CD14-positive monocyte (primary cell): ENCODE measurements at regions not wholly inside any gene's neighbourhood (a gene's known extent, or its start where the extent isn't known, plus 50 kb on each side); places are given as distances from the start of the nearest gene placed in this dataset.

ENCODE experiments used
- DNase-seq, 3 donors: peaks; one replicate each; pipeline ENCODE4 v3.0.0-alpha.2; 2011 to 2022
- H2AFZ ChIP-seq: 2 replicates; pipeline ENCODE4 v1.6.0; 2012; ENCODE audit warnings: mild to moderate bottlenecking, low read depth, low read length, inconsistent platforms; ENCODE audit not compliant: insufficient read depth, poor library complexity, severe bottlenecking
- H3K27ac ChIP-seq, 2 donors: 1 replicate in 1 of 2; 2 replicates in 1 of 2; pipeline ENCODE4 v1.5.1; 2012 to 2013; ENCODE audit warnings: low read length in 2 of 2, control low read depth in 1 of 2, inconsistent platforms in 1 of 2, low read depth in 1 of 2, mild to moderate bottlenecking in 1 of 2
- H3K27me3 ChIP-seq, 2 donors: one replicate each; pipeline versions ENCODE4 v1.6.0 to v1.6.1; 2011 to 2013; ENCODE audit warnings: low read length in 2 of 2; ENCODE audit not compliant: control insufficient read depth in 2 of 2, insufficient read depth in 2 of 2
- H3K36me3 ChIP-seq, 2 donors: replicated peaks in 1 of 2; 1 replicate in 1 of 2; 2 replicates in 1 of 2; pipeline versions ENCODE4 v1.5.1 to v1.6.1; 2012 to 2013; ENCODE audit warnings: low read length in 2 of 2, control low read depth in 1 of 2, inconsistent platforms in 1 of 2, mild to moderate bottlenecking in 1 of 2; ENCODE audit not compliant: insufficient read depth in 2 of 2, control insufficient read depth in 1 of 2
- H3K4me1 ChIP-seq, 2 donors: 1 replicate in 1 of 2; 2 replicates in 1 of 2; pipeline versions ENCODE4 v1.5.1 to v1.6.1; 2012 to 2013; ENCODE audit warnings: low read length in 2 of 2, control low read depth in 1 of 2, inconsistent platforms in 1 of 2, mild to moderate bottlenecking in 1 of 2, moderate library complexity in 1 of 2; ENCODE audit not compliant: insufficient read depth in 2 of 2, control insufficient read depth in 1 of 2
- H3K4me2 ChIP-seq: replicated peaks from 2 replicates; pipeline ENCODE3; 2012; ENCODE audit warnings: low read length, moderate library complexity, mild to moderate bottlenecking; ENCODE audit not compliant: poor library complexity, severe bottlenecking; ENCODE audit errors: extremely low read depth
- H3K4me3 ChIP-seq, 3 experiments: fragments of 200-600 bp in 1 of 3; sonication (generic) in 1 of 3; replicated peaks in 1 of 3; 1 replicate in 2 of 3; 2 replicates in 1 of 3; pipeline ENCODE4 v1.5.1; 2011 to 2013; ENCODE audit warnings: low read length in 3 of 3, mild to moderate bottlenecking in 3 of 3, control low read depth in 2 of 3, low read depth in 2 of 3, inconsistent platforms in 1 of 3, moderate library complexity in 1 of 3
- H3K79me2 ChIP-seq: 2 replicates; pipeline ENCODE4 v1.6.0; 2012; ENCODE audit warnings: mild to moderate bottlenecking, control low read depth, inconsistent platforms, low read length, moderate library complexity; ENCODE audit not compliant: insufficient read depth
- H3K9ac ChIP-seq: 2 replicates; pipeline ENCODE4 v1.6.0; 2017; ENCODE audit warnings: low read length, mild to moderate bottlenecking; ENCODE audit not compliant: insufficient read depth, poor library complexity, severe bottlenecking
- H3K9me3 ChIP-seq, 2 donors: replicated peaks in 1 of 2; 1 replicate in 1 of 2; 2 replicates in 1 of 2; pipeline versions ENCODE4 v1.5.1 to v1.6.1; 2012 to 2013; ENCODE audit warnings: low read length in 2 of 2, control low read depth in 1 of 2; ENCODE audit not compliant: control insufficient read depth in 1 of 2, insufficient read depth in 1 of 2
- H4K20me1 ChIP-seq: 2 replicates; pipeline ENCODE4 v1.6.0; 2012; ENCODE audit warnings: mild to moderate bottlenecking, low read length, control low read depth, moderate library complexity; ENCODE audit not compliant: insufficient read depth
- H3K27ac Mint-ChIP-seq, 7 donors: one replicate each; pipeline ENCODE4 v1.8.0; 2020; ENCODE audit warnings: mild to moderate bottlenecking in 7 of 7, mixed read lengths in 7 of 7, moderate library complexity in 6 of 7, inconsistent platforms in 2 of 7
- H3K27me3 Mint-ChIP-seq, 3 donors: one replicate each; pipeline ENCODE4 v1.8.0; 2021 to 2022; ENCODE audit warnings: low read depth in 3 of 3, mild to moderate bottlenecking in 3 of 3, mixed read lengths in 3 of 3, moderate library complexity in 3 of 3, inconsistent platforms in 1 of 3
- H3K36me3 Mint-ChIP-seq, 2 donors: one replicate each; pipeline ENCODE4 v1.8.0; 2020; ENCODE audit warnings: mixed read lengths in 2 of 2, inconsistent platforms in 1 of 2, mild to moderate bottlenecking in 1 of 2
- H3K4me1 Mint-ChIP-seq: one replicate; pipeline ENCODE4 v1.8.0; 2020; ENCODE audit warnings: mild to moderate bottlenecking, mixed read lengths
- H3K4me3 Mint-ChIP-seq, 2 donors: one replicate each; pipeline ENCODE4 v1.8.0; 2020; ENCODE audit warnings: mild to moderate bottlenecking in 2 of 2, mixed read lengths in 2 of 2, moderate library complexity in 1 of 2
- H3K9me3 Mint-ChIP-seq, 7 donors: one replicate each; pipeline ENCODE4 v1.8.0; 2020 to 2022; ENCODE audit warnings: mixed read lengths in 7 of 7, mild to moderate bottlenecking in 6 of 7, moderate library complexity in 6 of 7, inconsistent platforms in 2 of 7
- CTCF ChIP-seq: fragments of 200-600 bp; IDR thresholded peaks from one replicate; pipeline ENCODE4 v1.8.0; 2022; ENCODE audit warnings: antibody characterized with exemption, mild to moderate bottlenecking
- WGBS: methylation state at CpG from one replicate; pipeline ENCODE4 v1.1.5; 2013; ENCODE audit warnings: missing lambda C conversion rate; ENCODE audit not compliant: insufficient coverage; 5-methylcytosine and 5-hydroxymethylcytosine counted together
- intact Hi-C, 2 donors: fragments of 100-400 bp; cut with micrococcal nuclease; formaldehyde crosslinking; loops; one replicate each; pipeline versions ENCODE4 v1.15.0 to v1.15.1; 2023

- peaks cover 0 to 3% (median 0%) of the 10 kb centered on the region in 3 donors for H3K27me3 Mint-ChIP-seq
- H3K9me3 Mint-ChIP-seq = peaks cover 0 to 28% (median 7%) of the 10 kb centered on the region in 7 donors
- H3K9me3 ChIP-seq = peaks cover 6 to 28% of the 10 kb centered on the region in 2 donors
- no peak overlapping the region for H3K4me3 Mint-ChIP-seq
- DNase-seq = no peak
- intact Hi-C loops = no loop called here
- H3K27ac Mint-ChIP-seq = no peak overlapping the region
- H3K27ac ChIP-seq = no peak overlapping the region
- WGBS = 95% methylated on average over 11 of the region's 11 CpGs
- no peaks in the 10 kb centered on the region for H4K20me1 ChIP-seq
- H3K27me3 ChIP-seq = no peaks in the 10 kb centered on the region
- H3K4me1 ChIP-seq = no peaks in the 10 kb centered on the region
- H3K4me3 ChIP-seq = no peak overlapping the region
- no peak overlapping the region for H2AFZ ChIP-seq
- H3K36me3 Mint-ChIP-seq = no peaks in the 10 kb centered on the region
- no peaks in the 10 kb centered on the region for H3K79me2 ChIP-seq
- no peak overlapping the region for H3K4me2 ChIP-seq
- H3K9ac ChIP-seq = no peak overlapping the region
- no peaks in the 10 kb centered on the region for H3K4me1 Mint-ChIP-seq
- TF ChIP-seq CTCF = no peak
- no peaks in the 10 kb centered on the region for H3K36me3 ChIP-seq
Measured at GRCh38 chr12:127482950-127483349, 784.0 kb upstream of the TMEM132C start.

GRCh38 chr12:127485528-127485927 lies 781.4 kb upstream of the TMEM132C start:
- TF ChIP-seq CTCF = no peak
- Histone ChIP-seq H3K9me3 (peaks cover 6 to 28% of the 10 kb centered on the region in 2 donors), H3K36me3 (no peaks in the 10 kb centered on the region), H3K79me2 (no peaks in the 10 kb centered on the region), H2AFZ (no peak overlapping the region), H4K20me1 (no peaks in the 10 kb centered on the region), H3K27ac (no peak overlapping the region), H3K4me1 (no peaks in the 10 kb centered on the region), H3K4me3 (no peak overlapping the region), H3K27me3 (no peaks in the 10 kb centered on the region), H3K9ac (no peak overlapping the region), H3K4me2 (no peak overlapping the region)
- Mint-ChIP-seq H3K9me3 (peaks cover 0 to 28% (median 7%) of the 10 kb centered on the region in 7 donors), H3K36me3 (no peaks in the 10 kb centered on the region), H3K27me3 (peaks cover 0 to 4% (median 0%) of the 10 kb centered on the region in 3 donors), H3K4me1 (no peaks in the 10 kb centered on the region), H3K4me3 (no peak overlapping the region), H3K27ac (no peak overlapping the region)
- no peak for DNase-seq
- no CpG with 5 or more reads among the region's 4 CpGs for WGBS
- intact Hi-C loops = no loop called here
